Liver (tissue), 8 donors: ENCODE measurements at regions not wholly inside any gene's neighbourhood (a gene's known extent, or its start where the extent isn't known, plus 50 kb on each side); places are given as distances from the start of the nearest gene placed in this dataset.
A peak's percentile ranks its signal among the peaks of the same experiment; 100 is the strongest.

Experiments
- DNase-seq: peaks from one replicate; pipeline ENCODE4 v3.0.0-alpha.2; 2017; ENCODE audit warnings: low spot score
- H3K27ac ChIP-seq, 2 donors: one replicate each; pipeline ENCODE4 v1.7.0; 2013; ENCODE audit warnings: inconsistent platforms in 2 of 2, low read length in 2 of 2, control low read depth in 1 of 2, low read depth in 1 of 2, mild to moderate bottlenecking in 1 of 2
- H3K27me3 ChIP-seq, 4 donors: one replicate each; pipeline versions ENCODE4 v1.6.1 to v1.7.0; 2013; ENCODE audit warnings: low read length in 3 of 4, inconsistent platforms in 1 of 4, mild to moderate bottlenecking in 1 of 4, moderate library complexity in 1 of 4; ENCODE audit not compliant: control insufficient read depth in 4 of 4, insufficient read depth in 4 of 4
- H3K36me3 ChIP-seq, 4 donors: one replicate each; pipeline versions ENCODE4 v1.6.1 to v1.7.0; 2013; ENCODE audit warnings: low read length in 3 of 4, mild to moderate bottlenecking in 3 of 4, low read depth in 1 of 4, moderate library complexity in 1 of 4; ENCODE audit not compliant: control insufficient read depth in 4 of 4, insufficient read depth in 3 of 4
- H3K4me1 ChIP-seq, 4 donors: one replicate each; pipeline versions ENCODE4 v1.6.1 to v1.7.0; 2013; ENCODE audit warnings: low read length in 3 of 4, mild to moderate bottlenecking in 3 of 4, moderate library complexity in 1 of 4; ENCODE audit not compliant: control insufficient read depth in 4 of 4, insufficient read depth in 4 of 4
- H3K4me3 ChIP-seq, 3 donors: one replicate each; pipeline versions ENCODE4 v1.6.1 to v1.7.0; 2013; ENCODE audit warnings: low read length in 3 of 3, control low read depth in 1 of 3, low read depth in 1 of 3, mild to moderate bottlenecking in 1 of 3
- H3K9ac ChIP-seq, 2 donors: one replicate each; pipeline ENCODE4 v1.7.0; 2013; ENCODE audit warnings: low read length in 2 of 2, mild to moderate bottlenecking in 2 of 2, moderate library complexity in 2 of 2, control low read depth in 1 of 2, low read depth in 1 of 2
- H3K9me3 ChIP-seq, 4 donors: one replicate each; pipeline versions ENCODE4 v1.6.1 to v1.7.0; 2013; ENCODE audit warnings: low read length in 3 of 4; ENCODE audit not compliant: control insufficient read depth in 4 of 4
- ATF3 ChIP-seq: IDR thresholded peaks from 2 replicates; pipeline ENCODE4 v1.6.1; 2016; ENCODE audit warnings: antibody characterized with exemption
- EGR1 ChIP-seq, 2 donors: IDR thresholded peaks; 2 replicates each; pipeline ENCODE4 v1.6.1; 2016 to 2018; ENCODE audit warnings: antibody characterized with exemption in 2 of 2, low read depth in 2 of 2
- FOXA1 ChIP-seq: IDR thresholded peaks from 2 replicates; pipeline ENCODE4 v1.6.1; 2016; ENCODE audit warnings: antibody characterized with exemption
- GABPA ChIP-seq, 2 donors: IDR thresholded peaks in 1 of 2; conservative IDR thresholded peaks in 1 of 2; 2 replicates each; pipeline ENCODE4 v1.6.1; 2016; ENCODE audit warnings: antibody characterized with exemption in 2 of 2, mild to moderate bottlenecking in 1 of 2, moderate library complexity in 1 of 2
- HNF4A ChIP-seq, 2 donors: conservative IDR thresholded peaks; 2 replicates each; pipeline ENCODE4 v1.6.1; 2016; ENCODE audit warnings: antibody characterized with exemption in 2 of 2, mild to moderate bottlenecking in 2 of 2
- HNF4G ChIP-seq: IDR thresholded peaks from 2 replicates; pipeline ENCODE4 v1.6.1; 2016; ENCODE audit warnings: antibody characterized with exemption
- JUND ChIP-seq, 2 donors: IDR thresholded peaks; 2 replicates each; pipeline ENCODE4 v1.6.1; 2016; ENCODE audit warnings: antibody characterized with exemption in 2 of 2
- MAX ChIP-seq: IDR thresholded peaks from 2 replicates; pipeline ENCODE4 v1.6.1; 2016; ENCODE audit warnings: antibody characterized with exemption
- NR2F2 ChIP-seq: IDR thresholded peaks from 2 replicates; pipeline ENCODE4 v1.6.1; 2016; ENCODE audit warnings: antibody characterized with exemption
- RAD21 ChIP-seq, 2 donors: IDR thresholded peaks; 2 replicates each; pipeline ENCODE4 v1.6.1; 2016; ENCODE audit warnings: antibody characterized with exemption in 2 of 2, mild to moderate bottlenecking in 2 of 2
- REST ChIP-seq: IDR thresholded peaks from 2 replicates; pipeline ENCODE4 v1.6.1; 2016; ENCODE audit warnings: antibody characterized with exemption, mild to moderate bottlenecking
- RXRA ChIP-seq, 2 donors: IDR thresholded peaks; 2 replicates each; pipeline ENCODE4 v1.6.1; 2017 to 2018; ENCODE audit warnings: antibody characterized with exemption in 2 of 2, mild to moderate bottlenecking in 1 of 2
- TAF1 ChIP-seq: conservative IDR thresholded peaks from 2 replicates; pipeline ENCODE4 v1.6.1; 2016; ENCODE audit warnings: antibody characterized with exemption, mild to moderate bottlenecking
- YY1 ChIP-seq: IDR thresholded peaks from 2 replicates; pipeline ENCODE4 v1.6.1; 2016; ENCODE audit warnings: antibody characterized with exemption, mild to moderate bottlenecking
- WGBS: extraction: QIAGEN DNeasy Blood & Tissue Kit; methylation state at CpG from one replicate; pipeline ENCODE4 v1.1.7; 2013; 5-methylcytosine and 5-hydroxymethylcytosine counted together
- TF ChIP-seq, protein P1 (sequence below): fragments of 150-350 bp; IDR thresholded peaks from 2 replicates; pipeline ENCODE4 v1.5.1; 2017; ENCODE audit warnings: improper control_type of control experiment, low read depth, low read length; ENCODE audit not compliant: missing input control
- donor health status: healthy.
- donor health status: healthy.
- donor health status: healthy.
- donor health status: healthy.
- donor health status: healthy.

GRCh38 chr14:31934767-31935266 lies 142.3 kb upstream of the ARHGAP5 start:
- no peak for DNase-seq
- WGBS: 49% methylated on average over 4 of the region's 4 CpGs
- Histone ChIP-seq H3K4me3 (no peak overlapping the region), H3K4me1 (no peaks in the 10 kb centered on the region), H3K9me3 (no peaks in the 10 kb centered on the region), H3K36me3 (no peaks in the 10 kb centered on the region), H3K27me3 (no peaks in the 10 kb centered on the region), H3K9ac (no peak overlapping the region), H3K27ac (no peak overlapping the region)
- TF ChIP-seq MAX: no peak
- TF ChIP-seq REST: no peak
- no peak for TF ChIP-seq NR2F2
- TF ChIP-seq RAD21 (IDR thresholded peaks at IDR 0.05): peak; percentile 87 to 93
- TF ChIP-seq, protein P1, sequence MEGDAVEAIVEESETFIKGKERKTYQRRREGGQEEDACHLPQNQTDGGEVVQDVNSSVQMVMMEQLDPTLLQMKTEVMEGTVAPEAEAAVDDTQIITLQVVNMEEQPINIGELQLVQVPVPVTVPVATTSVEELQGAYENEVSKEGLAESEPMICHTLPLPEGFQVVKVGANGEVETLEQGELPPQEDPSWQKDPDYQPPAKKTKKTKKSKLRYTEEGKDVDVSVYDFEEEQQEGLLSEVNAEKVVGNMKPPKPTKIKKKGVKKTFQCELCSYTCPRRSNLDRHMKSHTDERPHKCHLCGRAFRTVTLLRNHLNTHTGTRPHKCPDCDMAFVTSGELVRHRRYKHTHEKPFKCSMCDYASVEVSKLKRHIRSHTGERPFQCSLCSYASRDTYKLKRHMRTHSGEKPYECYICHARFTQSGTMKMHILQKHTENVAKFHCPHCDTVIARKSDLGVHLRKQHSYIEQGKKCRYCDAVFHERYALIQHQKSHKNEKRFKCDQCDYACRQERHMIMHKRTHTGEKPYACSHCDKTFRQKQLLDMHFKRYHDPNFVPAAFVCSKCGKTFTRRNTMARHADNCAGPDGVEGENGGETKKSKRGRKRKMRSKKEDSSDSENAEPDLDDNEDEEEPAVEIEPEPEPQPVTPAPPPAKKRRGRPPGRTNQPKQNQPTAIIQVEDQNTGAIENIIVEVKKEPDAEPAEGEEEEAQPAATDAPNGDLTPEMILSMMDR: peak; percentile 43
- peak in 1 of 2 donors; percentile 6 for TF ChIP-seq HNF4A (conservative IDR thresholded peaks at IDR 0.05)
- no peak for TF ChIP-seq EGR1 (IDR thresholded peaks at IDR 0.05; ENCODE audit: low read depth in 2 of 2)
- no peak for TF ChIP-seq JUND (IDR thresholded peaks at IDR 0.05)

GRCh38 chr14:31935391-31935790 lies 141.7 kb upstream of the ARHGAP5 start:
- TF ChIP-seq GABPA (IDR thresholded peaks at IDR 0.05 in 1 of 2, conservative IDR thresholded peaks at IDR 0.05 in 1 of 2) (no peak), YY1 (no peak), ATF3 (no peak), FOXA1 (no peak), JUND (IDR thresholded peaks at IDR 0.05) (no peak), TAF1 (no peak), RAD21 (IDR thresholded peaks at IDR 0.05) (no peak), HNF4A (conservative IDR thresholded peaks at IDR 0.05) (no peak), HNF4G (no peak), RXRA (IDR thresholded peaks at IDR 0.05) (no peak), MAX (no peak)
- TF ChIP-seq, protein P1: no peak
- Histone ChIP-seq H3K4me3 (no peak overlapping the region), H3K9me3 (no peaks in the 10 kb centered on the region), H3K27ac (no peak overlapping the region), H3K36me3 (no peaks in the 10 kb centered on the region), H3K9ac (no peak overlapping the region), H3K27me3 (no peaks in the 10 kb centered on the region), H3K4me1 (no peaks in the 10 kb centered on the region)
- 60% methylated on average over 3 of the region's 3 CpGs for WGBS
- DNase-seq: no peak
